ENCODE measurements at regions not wholly inside any gene's neighbourhood (a gene's known extent, or its start where the extent isn't known, plus 50 kb on each side); places are given as distances from the start of the nearest gene placed in this dataset.
"Not testable (repeated sequence)": the region's sequence is repeated elsewhere in the genome, so short reads cannot be mapped to it uniquely, and the experiment has no call there.

GRCh38 chrY:21028506-21028905 is 272.6 kb downstream of the RPS4Y2 start:
- Histone ChIP-seq H3K36me3 (replicated peaks in 1 of 2; ENCODE audit: insufficient read depth in 1 of 2, low read depth in 2 of 2) (no peaks in the 10 kb centered on the region), H3K4me3 (no peak overlapping the region), H3K27ac (no peak overlapping the region), H3K9me3 (no peaks in the 10 kb centered on the region), H3K27me3 (no peaks in the 10 kb centered on the region), H3K4me1 (no peaks in the 10 kb centered on the region)
- WGBS, 2 donors: 22 to 26% methylated on average over 3 of the region's 3 CpGs
- TF ChIP-seq POLR2A (IDR thresholded peaks at IDR 0.05): no peak
- TF ChIP-seq, protein P1, sequence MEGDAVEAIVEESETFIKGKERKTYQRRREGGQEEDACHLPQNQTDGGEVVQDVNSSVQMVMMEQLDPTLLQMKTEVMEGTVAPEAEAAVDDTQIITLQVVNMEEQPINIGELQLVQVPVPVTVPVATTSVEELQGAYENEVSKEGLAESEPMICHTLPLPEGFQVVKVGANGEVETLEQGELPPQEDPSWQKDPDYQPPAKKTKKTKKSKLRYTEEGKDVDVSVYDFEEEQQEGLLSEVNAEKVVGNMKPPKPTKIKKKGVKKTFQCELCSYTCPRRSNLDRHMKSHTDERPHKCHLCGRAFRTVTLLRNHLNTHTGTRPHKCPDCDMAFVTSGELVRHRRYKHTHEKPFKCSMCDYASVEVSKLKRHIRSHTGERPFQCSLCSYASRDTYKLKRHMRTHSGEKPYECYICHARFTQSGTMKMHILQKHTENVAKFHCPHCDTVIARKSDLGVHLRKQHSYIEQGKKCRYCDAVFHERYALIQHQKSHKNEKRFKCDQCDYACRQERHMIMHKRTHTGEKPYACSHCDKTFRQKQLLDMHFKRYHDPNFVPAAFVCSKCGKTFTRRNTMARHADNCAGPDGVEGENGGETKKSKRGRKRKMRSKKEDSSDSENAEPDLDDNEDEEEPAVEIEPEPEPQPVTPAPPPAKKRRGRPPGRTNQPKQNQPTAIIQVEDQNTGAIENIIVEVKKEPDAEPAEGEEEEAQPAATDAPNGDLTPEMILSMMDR (IDR thresholded peaks at IDR 0.05): no peak
- intact Hi-C loops (cut with DNase I): no loop called here
- DNase-seq: no peak
- ATAC-seq: no peak

DNA sequence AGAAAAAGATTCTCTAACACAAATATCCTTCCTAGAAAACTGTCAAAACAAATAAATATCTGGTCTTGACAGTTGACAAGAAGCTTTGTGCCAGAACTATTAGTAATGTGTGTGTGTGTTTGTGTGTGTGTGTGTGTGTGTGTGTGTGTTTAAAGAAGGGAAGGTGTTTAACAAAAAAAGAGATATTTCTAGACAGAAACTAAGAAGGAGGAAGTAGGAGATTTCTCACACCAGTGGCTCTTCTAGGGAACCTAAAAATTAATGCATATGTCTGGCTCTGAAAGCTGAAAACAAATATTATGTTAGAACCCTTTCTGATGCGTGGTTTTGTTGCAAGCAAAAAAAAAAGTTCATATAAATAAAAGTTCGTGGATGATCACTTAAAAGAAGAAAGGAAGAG is 277.5 kb downstream of the RPS4Y2 start:
- 10 to 17% methylated on average over 2 of the region's 2 CpGs for WGBS, 2 donors
- Histone ChIP-seq H3K4me3 (no peak overlapping the region), H3K4me1 (no peaks in the 10 kb centered on the region), H3K36me3 (replicated peaks in 1 of 2; ENCODE audit: insufficient read depth in 1 of 2, low read depth in 2 of 2) (no peaks in the 10 kb centered on the region), H3K9me3 (no peaks in the 10 kb centered on the region), H3K27me3 (no peaks in the 10 kb centered on the region), H3K27ac (no peak overlapping the region)
- intact Hi-C loops (cut with DNase I): no loop called here
- TF ChIP-seq POLR2A (IDR thresholded peaks at IDR 0.05): no peak
- TF ChIP-seq, protein P1 (IDR thresholded peaks at IDR 0.05): no peak
- ATAC-seq: no peak
- DNase-seq: no peak

DNA sequence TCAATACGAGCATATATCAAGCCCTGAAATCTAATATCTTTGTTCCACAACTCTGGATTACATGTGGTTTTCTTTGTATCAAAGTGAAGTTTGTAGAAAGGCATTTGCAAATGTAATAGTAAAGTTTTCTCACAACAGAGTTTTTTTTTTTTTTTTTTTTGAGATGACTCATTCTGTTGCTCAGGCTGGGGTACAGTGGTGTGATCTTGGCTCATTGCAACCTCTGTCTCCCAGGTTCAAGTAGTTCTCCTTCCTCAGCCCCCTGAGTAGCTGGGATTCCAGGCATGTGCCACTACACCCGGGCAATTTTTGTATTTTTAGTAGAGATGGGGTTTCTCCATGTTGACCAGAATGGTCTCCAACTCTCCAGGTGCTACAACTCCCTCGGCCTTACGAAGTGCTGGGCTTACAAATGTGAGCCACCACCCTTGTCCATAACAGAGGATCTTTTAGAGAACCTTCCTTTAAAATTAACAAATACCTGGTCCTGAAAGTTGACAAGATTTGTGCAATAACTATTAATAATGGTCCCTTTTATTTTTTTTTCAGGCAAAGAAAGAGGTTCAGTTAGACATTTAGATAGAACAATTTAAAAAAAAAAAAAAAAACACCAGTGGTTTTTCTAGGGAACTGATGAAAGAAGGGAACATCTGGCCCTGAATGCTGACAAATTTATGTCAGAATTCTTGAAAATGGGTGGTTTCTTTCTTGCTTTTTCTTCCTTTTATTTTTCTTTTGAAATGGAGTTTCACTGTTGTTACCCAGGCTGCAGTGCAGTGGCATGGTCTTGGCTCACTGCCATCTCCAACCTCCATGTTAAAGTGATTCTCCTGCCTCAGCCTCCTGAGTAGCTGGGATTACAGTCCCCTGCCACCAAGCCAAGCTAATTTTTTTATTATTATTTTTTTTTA is 278.5 kb downstream of the RPS4Y2 start:
- DNase-seq: no peak
- intact Hi-C loops (cut with DNase I): no loop called here
- Histone ChIP-seq H3K36me3 (replicated peaks in 1 of 2; ENCODE audit: insufficient read depth in 1 of 2, low read depth in 2 of 2) (no peaks in the 10 kb centered on the region), H3K4me3 (no peak overlapping the region), H3K27me3 (no peaks in the 10 kb centered on the region), H3K27ac (no peak overlapping the region), H3K9me3 (no peaks in the 10 kb centered on the region), H3K4me1 (no peaks in the 10 kb centered on the region)
- TF ChIP-seq, protein P1 (IDR thresholded peaks at IDR 0.05): no peak
- no peak for TF ChIP-seq POLR2A (IDR thresholded peaks at IDR 0.05)
- 29 to 54% methylated on average over 3 to 4 of the region's 4 CpGs for WGBS, 2 donors
- ATAC-seq: no peak

GRCh38 chrY:21037398-21037797 is 281.5 kb downstream of the RPS4Y2 start:
- H3K4me3 ChIP-seq; H3K9me3 ChIP-seq; H3K4me1 ChIP-seq; H3K36me3 ChIP-seq (replicated peaks in 1 of 2; ENCODE audit: insufficient read depth in 1 of 2, low read depth in 2 of 2); DNase-seq; H3K27ac ChIP-seq; H3K27me3 ChIP-seq; ATAC-seq; intact Hi-C loops (cut with DNase I): not testable (repeated sequence)
- 47 to 48% methylated on average over 4 to 5 of the region's 5 CpGs for WGBS, 2 donors

DNA sequence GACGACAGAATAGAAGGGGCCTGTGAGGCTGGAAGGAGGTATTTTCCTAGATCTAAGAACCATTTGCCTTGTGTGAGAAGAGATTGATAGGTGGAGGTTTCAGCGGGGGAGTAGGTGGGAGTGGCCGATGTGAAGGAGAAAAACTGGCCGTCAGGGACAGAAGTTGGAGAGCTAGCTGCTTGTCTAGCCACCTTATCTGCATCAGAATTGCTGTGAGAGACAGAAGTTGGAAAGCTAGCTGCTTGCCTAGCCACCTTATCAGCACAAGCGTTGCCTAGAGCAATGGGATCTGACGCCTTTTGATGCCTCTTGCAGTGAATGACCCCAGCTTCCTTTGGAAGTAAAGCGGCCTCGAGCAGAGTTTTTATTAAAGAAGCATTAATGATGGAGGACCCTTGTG is 283.9 kb downstream of the RPS4Y2 start:
- Histone ChIP-seq H3K27me3 (no peaks in the 10 kb centered on the region), H3K4me3 (no peak overlapping the region), H3K36me3 (replicated peaks in 1 of 2; ENCODE audit: insufficient read depth in 1 of 2, low read depth in 2 of 2) (no peaks in the 10 kb centered on the region), H3K9me3 (no peaks in the 10 kb centered on the region), H3K27ac (no peak overlapping the region), H3K4me1 (no peaks in the 10 kb centered on the region)
- TF ChIP-seq, protein P1 (IDR thresholded peaks at IDR 0.05): no peak
- TF ChIP-seq POLR2A (IDR thresholded peaks at IDR 0.05): no peak
- WGBS, 2 donors: 57 to 75% methylated on average over 8 of the region's 8 CpGs
- intact Hi-C loops (cut with DNase I): no loop called here
- ATAC-seq: no peak
- no peak for DNase-seq

DNA sequence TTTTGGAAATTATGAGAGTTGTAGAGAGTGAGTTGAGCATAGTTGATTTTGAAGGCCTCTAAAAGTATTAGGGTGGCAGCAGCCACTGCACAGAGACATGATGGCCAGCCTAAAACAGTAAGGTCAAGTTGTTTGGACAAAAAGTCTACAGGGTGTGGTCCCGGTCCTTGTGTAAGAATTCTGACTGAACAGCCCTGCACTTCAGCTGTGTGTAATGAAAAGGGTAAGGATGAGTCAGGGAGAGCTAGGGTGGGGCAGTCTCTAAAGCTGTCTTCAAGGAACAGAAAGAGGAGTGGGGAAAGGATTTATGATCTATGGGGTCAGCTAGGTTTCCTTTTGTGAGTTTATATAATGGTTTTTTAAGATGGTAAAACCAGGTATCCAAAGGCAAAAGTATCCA is 284.8 kb downstream of the RPS4Y2 start:
- H3K9me3 ChIP-seq; H3K36me3 ChIP-seq (replicated peaks in 1 of 2; ENCODE audit: insufficient read depth in 1 of 2, low read depth in 2 of 2); intact Hi-C loops (cut with DNase I); H3K4me1 ChIP-seq; ATAC-seq; H3K27ac ChIP-seq; H3K27me3 ChIP-seq; DNase-seq; H3K4me3 ChIP-seq: not testable (repeated sequence)
- WGBS, 2 donors: 42 to 55% methylated on average over 1 of the region's 1 CpG
